NCI-H128 (cell line): ENCODE measurements at regions not wholly inside any gene's neighbourhood (a gene's known extent, or its start where the extent isn't known, plus 50 kb on each side); places are given as distances from the start of the nearest gene placed in this dataset.

Experiments used
- DNase-seq: peaks from one replicate; lab custom pipeline; 2025; ENCODE audit not compliant: unreplicated experiment; lab: John Stamatoyannopoulos, UW

DNA sequence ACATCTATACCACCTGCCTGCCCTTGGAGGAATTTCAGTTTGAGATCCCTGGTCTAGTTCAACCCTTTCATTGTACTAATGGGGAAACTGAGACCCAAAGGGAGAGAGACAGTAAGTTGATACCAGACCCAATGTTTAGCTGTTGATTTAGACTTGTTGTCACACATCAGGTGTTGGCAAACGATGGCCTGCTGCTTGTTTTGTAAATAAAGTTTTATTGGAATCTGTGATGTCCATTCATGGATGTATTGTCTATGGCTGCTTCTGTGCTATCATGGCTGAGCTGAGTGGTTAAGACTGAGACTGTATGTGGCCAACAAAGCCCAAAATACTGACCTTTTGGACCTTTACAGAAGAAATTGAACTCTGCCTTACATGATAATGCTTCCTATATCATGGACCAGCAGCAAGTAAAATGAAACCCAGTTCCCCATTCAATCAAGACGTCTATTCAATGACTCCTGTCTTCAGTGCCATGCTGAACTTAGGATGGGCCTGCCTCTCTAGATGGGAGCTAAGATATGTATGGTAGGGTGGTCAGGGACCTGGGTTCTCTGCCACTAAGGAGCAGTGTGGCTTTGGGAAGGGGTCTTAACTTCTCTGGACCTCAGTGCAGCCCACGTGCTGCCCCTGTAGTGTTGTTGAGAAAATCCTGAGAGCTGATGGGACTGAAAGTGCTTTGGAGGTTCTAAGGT, 111.0 kb downstream of the IRX5 start:
- DNase-seq: no peak

GRCh38 chr16:55042556-55043432, 112.1 kb downstream of the IRX5 start:
- DNase-seq: no peak

DNA sequence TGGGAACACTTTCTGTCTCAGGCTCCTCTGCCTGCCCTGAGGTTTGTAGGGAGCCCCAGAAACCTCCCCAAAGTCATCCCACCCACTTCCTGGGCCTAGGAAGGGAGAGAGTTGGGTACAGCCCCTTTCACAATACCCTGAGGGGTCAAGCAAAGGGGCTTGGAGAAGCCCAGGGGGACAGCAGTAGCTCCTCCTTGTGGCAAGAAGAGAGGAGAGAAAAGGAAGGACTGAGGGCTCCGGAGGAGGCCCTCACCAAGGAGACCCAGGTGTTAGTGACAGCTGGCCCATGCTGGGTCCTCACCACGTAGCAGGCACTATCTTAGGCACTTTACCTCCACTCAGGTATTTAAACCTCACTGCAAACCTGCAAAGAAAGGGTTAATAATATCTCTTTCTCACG, 112.8 kb downstream of the IRX5 start:
- no peak for DNase-seq

GRCh38 chr16:55044201-55044975, 113.7 kb downstream of the IRX5 start:
- no peak for DNase-seq

- no peak for DNase-seq
Observed at GRCh38 chr16:55045329-55045728, 114.7 kb downstream of the IRX5 start.

DNA sequence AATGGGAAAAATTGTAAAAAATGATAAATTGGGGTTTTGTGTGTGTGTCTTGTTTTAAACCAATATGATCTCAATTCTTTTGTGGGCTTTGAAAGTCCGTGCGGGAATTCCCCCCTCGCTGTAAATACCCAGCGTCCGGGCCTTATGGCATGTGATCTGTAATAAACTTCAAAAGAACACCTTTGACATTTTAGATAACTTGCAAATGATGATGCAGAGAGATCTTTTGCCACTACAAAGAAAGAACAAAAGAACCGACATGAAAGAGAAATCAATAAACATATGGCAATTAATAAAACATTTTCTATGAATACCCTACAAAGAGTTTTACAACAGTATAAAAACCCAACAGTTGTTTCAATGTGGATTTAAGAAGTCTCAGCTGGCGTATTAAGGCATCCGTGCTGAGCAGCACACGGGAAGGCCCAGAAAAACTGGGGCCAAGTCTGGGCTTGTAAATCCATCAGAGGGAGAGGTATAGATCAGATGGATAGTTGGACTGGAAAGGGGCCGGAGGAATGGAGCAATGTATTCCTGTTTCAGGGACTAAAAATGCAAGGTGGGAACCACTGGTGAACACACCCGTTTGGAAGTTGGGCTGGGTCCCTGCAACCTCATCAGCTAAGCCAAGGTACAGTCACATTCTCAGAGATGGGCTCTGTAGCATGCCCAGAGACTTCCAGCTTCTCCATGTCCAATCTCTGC, 115.2 kb downstream of the IRX5 start:
- no peak for DNase-seq

DNA sequence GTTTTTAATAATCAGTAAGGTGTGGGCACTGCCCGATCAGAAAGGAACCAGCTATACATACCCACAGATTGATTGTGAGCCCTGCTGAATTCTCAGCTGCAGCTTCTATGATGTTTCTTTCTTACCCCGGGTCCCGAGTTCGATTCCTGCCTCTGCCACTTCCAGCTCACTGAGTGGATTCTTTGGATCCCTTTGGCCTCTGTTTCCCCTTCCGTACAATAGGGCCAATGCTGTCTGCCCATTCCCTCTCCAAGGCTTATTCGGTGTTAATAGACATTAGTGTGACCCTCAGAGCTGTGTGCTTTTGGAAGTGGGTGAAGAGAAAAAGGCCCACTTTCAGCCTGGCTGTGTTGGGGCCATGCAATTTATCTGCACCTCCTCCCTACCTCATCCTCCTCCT, 115.8 kb downstream of the IRX5 start:
- DNase-seq: no peak

DNA sequence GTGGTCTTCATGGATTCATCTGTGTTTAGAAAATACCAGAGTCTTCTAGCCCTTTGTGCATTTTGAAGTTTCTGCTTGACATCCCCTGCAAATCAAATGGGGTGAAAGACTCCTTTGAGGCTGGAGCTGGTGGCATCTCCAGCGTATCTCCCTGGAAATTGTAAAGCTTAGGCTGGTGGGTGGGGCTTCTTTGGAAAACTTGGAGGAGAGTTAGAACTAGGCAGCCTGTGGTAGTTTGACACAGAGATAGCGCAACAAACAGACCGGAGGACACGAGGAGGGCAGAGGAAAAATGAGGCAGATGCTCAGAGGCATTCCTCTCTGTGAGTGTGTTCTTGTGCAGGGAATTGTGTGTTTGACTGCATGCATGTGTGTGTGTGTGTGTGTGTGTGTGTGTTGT, 116.3 kb downstream of the IRX5 start:
- DNase-seq: no peak

DNA sequence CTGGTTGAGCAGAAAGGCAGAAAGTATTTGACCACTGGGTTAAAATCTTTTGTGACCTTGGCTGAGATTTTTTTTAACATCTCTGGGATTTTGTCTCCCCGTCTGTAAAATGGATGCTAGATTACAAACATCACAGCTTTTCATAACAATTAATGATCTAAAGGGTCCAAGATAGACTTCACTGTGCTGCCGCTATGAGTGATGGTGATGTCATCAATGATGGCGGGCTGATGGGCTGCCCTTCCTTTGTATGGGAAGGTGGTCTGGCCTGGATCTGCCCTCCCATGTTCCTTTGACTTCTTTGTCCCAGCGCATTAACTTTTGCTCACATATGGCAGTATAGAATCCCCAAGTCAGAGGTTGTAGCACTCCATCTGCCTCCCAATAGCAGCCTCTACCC, 116.7 kb downstream of the IRX5 start:
- DNase-seq: no peak

GRCh38 chr16:55047903-55048497, 117.3 kb downstream of the IRX5 start:
- DNase-seq: no peak

DNA sequence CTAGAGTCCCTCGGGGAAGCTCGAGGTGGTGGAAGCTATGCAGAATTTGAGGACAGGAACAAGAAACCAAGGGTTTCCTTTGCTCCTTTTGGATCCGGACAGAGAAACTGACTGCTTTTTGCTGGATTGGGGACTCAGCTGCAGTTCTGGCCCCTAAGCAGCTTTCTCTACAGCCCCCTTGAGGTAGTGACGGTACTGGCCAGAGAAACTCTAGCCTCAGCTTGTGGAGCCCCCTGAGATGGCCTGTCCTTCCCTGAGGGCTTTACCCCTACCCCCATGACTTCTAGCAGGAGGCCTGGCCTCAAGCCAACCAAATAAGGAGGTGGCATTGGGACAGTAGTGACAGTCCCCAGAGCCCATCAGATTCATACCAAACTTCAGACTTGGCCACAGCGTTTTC, 118.1 kb downstream of the IRX5 start:
- no peak for DNase-seq

DNA sequence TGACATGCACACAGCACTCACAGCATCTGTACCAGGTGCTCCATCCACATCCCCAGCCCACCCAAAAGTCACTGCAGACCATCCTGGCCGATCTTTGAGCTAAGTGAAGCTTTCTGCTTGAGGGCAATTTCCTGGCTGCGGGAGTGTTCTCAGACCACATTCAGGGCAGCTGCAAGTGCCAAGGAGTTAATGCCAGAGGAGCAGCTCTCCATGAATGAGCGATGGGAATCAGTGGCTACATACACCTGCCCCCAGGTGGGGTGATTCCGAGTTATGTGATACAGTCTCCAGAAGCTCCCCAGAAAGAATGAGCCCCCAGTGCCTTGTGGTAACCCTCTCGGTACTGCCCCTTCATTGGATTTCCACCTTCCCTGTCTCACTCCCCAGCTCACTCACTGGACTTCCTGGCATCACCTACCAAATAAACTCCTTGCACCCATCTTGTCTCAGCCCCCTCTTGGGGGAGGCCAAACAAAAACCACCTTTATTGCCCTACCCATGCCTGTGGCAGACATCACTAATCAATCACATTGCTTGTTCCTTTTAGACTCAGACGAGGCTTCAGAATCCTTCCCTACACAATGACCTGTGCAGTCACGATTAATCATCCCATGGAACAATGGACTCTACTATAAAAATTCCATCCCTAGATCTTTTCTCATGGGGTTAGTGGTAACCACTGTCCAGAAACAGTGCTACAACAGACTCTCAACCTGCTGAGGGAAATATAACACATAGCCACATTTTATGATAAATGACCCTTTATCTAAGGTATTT, 121.1 kb downstream of the IRX5 start:
- no peak for DNase-seq

DNA sequence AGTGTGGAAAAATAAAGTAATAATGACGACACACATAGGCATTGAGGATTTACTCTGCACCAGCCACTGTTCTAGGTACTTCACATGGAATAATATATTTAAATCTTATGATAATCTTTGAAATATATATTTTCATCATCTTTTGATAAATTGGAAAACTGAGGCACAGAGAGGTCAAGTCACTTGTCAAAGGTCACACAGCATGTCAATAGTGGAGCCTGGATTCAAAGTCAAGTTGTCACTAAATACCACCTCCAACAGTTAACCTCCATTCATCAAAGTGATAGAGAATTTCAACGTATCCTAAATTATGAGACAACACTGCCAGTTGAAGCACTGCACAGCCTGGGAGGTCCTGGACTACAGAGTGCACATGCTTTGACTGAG, 121.7 kb downstream of the IRX5 start:
- DNase-seq: no peak

- no peak for DNase-seq
Observed at GRCh38 chr16:55052741-55053415, 122.2 kb downstream of the IRX5 start.

- no peak for DNase-seq
Observed at GRCh38 chr16:55055262-55055661, 124.6 kb downstream of the IRX5 start.

- DNase-seq: no peak
Observed at GRCh38 chr16:55056585-55057401, 126.1 kb downstream of the IRX5 start.

- DNase-seq: no peak
Observed at GRCh38 chr16:55057866-55058265, 127.2 kb downstream of the IRX5 start.

DNA sequence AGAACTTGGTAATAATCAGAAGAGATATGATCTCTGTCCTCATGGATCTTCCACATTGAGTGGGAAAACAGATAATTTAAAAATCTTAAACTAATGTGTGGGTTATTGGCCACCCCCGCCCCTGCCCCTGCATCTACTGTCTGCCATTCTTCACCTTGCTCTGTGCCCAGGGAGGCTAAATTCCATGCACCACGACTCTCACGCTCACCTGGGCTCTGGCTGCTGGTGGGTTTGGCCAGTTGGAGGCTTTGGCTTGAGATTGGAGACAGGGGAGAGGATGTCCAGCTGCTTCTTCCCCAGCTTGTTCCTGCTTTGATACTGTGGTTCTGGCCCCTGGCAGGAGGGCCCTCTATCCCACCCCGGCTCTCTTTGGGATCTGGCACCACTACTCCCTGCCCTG, 127.9 kb downstream of the IRX5 start:
- DNase-seq: no peak

DNA sequence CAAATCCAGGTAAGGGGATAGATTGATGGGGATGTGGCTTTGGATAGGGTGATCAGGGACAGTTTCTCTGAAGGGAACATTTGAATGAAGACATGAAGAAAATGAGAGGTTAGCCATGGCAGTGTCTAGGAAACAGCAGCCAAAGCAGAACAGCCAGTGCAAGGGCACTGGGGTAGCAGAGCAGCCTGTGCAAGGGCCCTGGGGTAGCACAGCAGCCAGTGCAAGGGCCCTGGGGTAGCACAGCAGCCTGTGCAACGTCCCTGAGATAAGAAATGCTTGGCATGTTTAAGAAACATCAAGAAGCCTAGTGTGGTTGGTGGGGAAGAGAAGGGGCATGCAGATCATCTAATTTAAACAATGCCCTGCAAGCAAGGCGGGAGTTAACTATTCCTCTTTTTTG, 128.5 kb downstream of the IRX5 start:
- no peak for DNase-seq
